Body of pancreas (tissue), 4 donors: ENCODE measurements at regions not wholly inside any gene's neighbourhood (a gene's known extent, or its start where the extent isn't known, plus 50 kb on each side); places are given as distances from the start of the nearest gene placed in this dataset.

Experiments used
- ATAC-seq: fragments of 150-250 bp; one replicate; pipeline ENCODE4 v1.9.1; 2016
- DNase-seq, 4 donors: peaks; one replicate each; pipeline ENCODE4 v3.0.0-alpha.2; 2019
- H3K27ac ChIP-seq, 4 donors: fragments of 200-600 bp; sonication (generic); 1 replicate in 3 of 4; 2 replicates in 1 of 4; pipeline versions ENCODE4 v1.5.1 to v1.6.1; 2016 to 2019; ENCODE audit warnings: mild to moderate bottlenecking in 1 of 4, mixed read lengths in 1 of 4, moderate library complexity in 1 of 4
- H3K27me3 ChIP-seq, 2 donors: fragments of 200-600 bp; sonication (generic); one replicate each; pipeline ENCODE4 v1.6.0; 2016; ENCODE audit warnings: mild to moderate bottlenecking in 1 of 2
- H3K36me3 ChIP-seq, 2 donors: fragments of 200-600 bp; sonication (generic); replicated peaks in 1 of 2; 2 replicates each; pipeline ENCODE4 v1.5.1; 2016; ENCODE audit warnings: low read depth in 2 of 2; ENCODE audit not compliant: insufficient read depth in 1 of 2
- H3K4me1 ChIP-seq: fragments of 200-600 bp; sonication (generic); one replicate; pipeline ENCODE4 v1.6.0; 2016
- H3K4me3 ChIP-seq, 2 donors: fragments of 200-600 bp; sonication (generic); 1 replicate in 1 of 2; 2 replicates in 1 of 2; pipeline ENCODE4 v1.5.1; 2016 to 2019
- H3K9me3 ChIP-seq, 3 donors: fragments of 200-600 bp; sonication (generic); 1 replicate in 2 of 3; 2 replicates in 1 of 3; pipeline ENCODE4 v1.5.1; 2016
- POLR2A ChIP-seq, 3 donors: fragments of 450-650 bp; IDR thresholded peaks; one replicate each; pipeline ENCODE4 v1.6.1; 2016; ENCODE audit warnings: antibody characterized with exemption in 3 of 3, mild to moderate bottlenecking in 2 of 3
- WGBS, 2 donors: methylation state at CpG; one replicate each; pipeline ENCODE4 v1.1.5; 2017; 5-methylcytosine and 5-hydroxymethylcytosine counted together
- intact Hi-C: fragments of 100-400 bp; cut with DNase I; formaldehyde crosslinking; loops from one replicate; pipeline ENCODE4 v1.15.1; 2023
- TF ChIP-seq, protein P1 (sequence below), 7 experiments: fragments of 450-650 bp in 4 of 7; fragments of 200-600 bp in 3 of 7; sonication (generic) in 3 of 7; IDR thresholded peaks; one replicate each; pipeline ENCODE4 v1.5.1; 2016 to 2019; ENCODE audit warnings: antibody characterized with exemption in 7 of 7

DNA sequence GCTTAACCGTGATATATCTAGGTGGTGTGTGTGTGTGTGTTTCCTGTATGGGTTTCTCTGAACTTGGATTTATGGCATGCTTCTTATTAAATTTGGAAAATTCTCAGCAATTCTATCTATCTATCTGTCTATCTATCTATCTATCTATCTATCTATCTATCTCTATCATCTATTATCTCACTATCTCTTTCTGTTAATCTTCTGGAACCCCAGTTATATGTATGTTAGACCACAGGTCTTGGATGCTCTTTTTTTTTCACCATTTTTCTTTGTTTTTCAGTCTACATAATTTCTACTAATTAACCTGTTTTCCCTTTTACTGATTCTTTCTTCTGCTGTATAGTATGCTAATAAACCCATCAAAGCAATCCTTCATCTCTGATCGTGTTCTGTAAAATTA lies 538.0 kb downstream of the PTPRU start:
- 80 to 87% methylated on average over 2 of the region's 2 CpGs for WGBS, 2 donors
- ATAC-seq: no peak

DNA sequence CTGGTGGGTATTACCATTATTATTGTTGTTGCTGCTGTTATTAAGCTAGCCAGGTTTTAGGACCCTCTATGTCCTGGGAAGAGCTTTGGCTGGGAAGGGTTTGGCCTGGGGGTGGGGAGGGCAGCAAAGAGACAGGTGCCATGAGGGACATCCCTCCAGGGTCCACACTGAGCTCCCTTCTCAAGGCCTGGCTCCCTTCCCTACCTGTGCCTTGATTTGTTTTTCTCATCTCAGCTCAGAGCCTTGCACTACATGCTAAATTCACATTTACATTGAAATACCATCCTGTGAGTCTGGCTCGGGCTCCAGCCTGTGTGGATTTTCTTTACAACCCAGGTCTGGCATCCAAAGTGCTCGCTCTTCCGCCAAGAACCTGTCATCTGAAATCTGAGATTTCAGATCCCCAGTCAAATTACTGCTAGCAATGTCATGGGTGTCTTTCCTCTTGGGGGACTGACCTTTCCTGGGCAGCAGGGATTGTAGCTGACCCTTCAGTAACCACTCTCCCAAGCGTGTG lies 536.3 kb downstream of the PTPRU start:
- WGBS, 2 donors: 45 to 60% methylated on average over 4 of the region's 4 CpGs
- Histone ChIP-seq H3K4me1 (no peaks in the 10 kb centered on the region), H3K27me3 (no peaks in the 10 kb centered on the region), H3K4me3 (no peak overlapping the region), H3K27ac (no peak overlapping the region), H3K36me3 (no peaks in the 10 kb centered on the region), H3K9me3 (no peaks in the 10 kb centered on the region)
- intact Hi-C loops: no loop called here
- DNase-seq (no peak), ATAC-seq (no peak)
- TF ChIP-seq, protein P1, sequence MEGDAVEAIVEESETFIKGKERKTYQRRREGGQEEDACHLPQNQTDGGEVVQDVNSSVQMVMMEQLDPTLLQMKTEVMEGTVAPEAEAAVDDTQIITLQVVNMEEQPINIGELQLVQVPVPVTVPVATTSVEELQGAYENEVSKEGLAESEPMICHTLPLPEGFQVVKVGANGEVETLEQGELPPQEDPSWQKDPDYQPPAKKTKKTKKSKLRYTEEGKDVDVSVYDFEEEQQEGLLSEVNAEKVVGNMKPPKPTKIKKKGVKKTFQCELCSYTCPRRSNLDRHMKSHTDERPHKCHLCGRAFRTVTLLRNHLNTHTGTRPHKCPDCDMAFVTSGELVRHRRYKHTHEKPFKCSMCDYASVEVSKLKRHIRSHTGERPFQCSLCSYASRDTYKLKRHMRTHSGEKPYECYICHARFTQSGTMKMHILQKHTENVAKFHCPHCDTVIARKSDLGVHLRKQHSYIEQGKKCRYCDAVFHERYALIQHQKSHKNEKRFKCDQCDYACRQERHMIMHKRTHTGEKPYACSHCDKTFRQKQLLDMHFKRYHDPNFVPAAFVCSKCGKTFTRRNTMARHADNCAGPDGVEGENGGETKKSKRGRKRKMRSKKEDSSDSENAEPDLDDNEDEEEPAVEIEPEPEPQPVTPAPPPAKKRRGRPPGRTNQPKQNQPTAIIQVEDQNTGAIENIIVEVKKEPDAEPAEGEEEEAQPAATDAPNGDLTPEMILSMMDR (IDR thresholded peaks at IDR 0.05): no peak
- no peak for TF ChIP-seq POLR2A (IDR thresholded peaks at IDR 0.05)

More for the DNA sequence above, 538.0 kb downstream of the PTPRU start:
- no peak for DNase-seq
- Histone ChIP-seq H3K9me3 (no peaks in the 10 kb centered on the region), H3K4me1 (no peaks in the 10 kb centered on the region), H3K27ac (no peak overlapping the region), H3K27me3 (no peaks in the 10 kb centered on the region), H3K4me3 (no peak overlapping the region), H3K36me3 (no peaks in the 10 kb centered on the region)
- intact Hi-C loops: no loop called here
- TF ChIP-seq, protein P1 (IDR thresholded peaks at IDR 0.05): no peak
- TF ChIP-seq POLR2A (IDR thresholded peaks at IDR 0.05): no peak

DNA sequence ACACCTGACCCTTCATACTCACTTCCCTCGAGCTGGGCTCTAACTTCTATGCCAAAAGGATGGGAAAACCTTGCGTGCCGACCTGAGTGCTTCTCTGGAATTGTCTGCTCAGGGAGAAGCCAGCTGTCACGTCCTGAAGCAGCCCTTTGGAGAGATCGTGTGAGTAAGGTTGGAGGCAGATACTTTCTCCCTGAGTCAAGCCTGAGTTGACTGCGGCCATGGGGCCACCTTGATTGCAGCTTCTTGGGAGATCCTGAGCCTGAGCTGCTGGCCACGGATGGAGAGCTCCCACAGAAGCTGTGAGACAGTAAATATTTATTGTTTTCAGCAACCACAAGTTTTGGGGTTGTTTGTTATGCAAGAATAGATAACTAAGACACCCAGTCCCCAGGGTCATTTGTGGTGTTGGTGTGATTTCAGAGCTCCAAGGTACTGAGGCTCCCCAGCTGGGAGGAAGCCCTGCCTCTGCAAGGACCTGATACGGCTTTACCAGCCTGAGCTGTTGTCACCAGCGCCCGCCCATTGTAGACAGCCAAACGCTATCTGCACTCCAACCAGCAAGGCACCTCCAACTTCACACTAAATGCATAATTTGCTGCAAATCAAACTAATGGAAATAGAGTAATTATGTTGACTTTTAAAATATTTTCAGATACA lies 531.6 kb downstream of the PTPRU start:
- DNase-seq (no peak), ATAC-seq (no peak)
- no peak for TF ChIP-seq POLR2A (IDR thresholded peaks at IDR 0.05)
- TF ChIP-seq, protein P1 (IDR thresholded peaks at IDR 0.05): no peak
- H3K27ac ChIP-seq: no peak overlapping the region
- H3K4me3 ChIP-seq: no peak overlapping the region
- no peaks in the 10 kb centered on the region for H3K27me3 ChIP-seq
- H3K4me1 ChIP-seq: no peaks in the 10 kb centered on the region
- no peaks in the 10 kb centered on the region for H3K36me3 ChIP-seq
- intact Hi-C loops: no loop called here
- WGBS, 2 donors: 35 to 40% methylated on average over 11 of the region's 11 CpGs
- H3K9me3 ChIP-seq: peaks cover 0 to 6% (median 0%) of the 10 kb centered on the region in 3 donors

DNA sequence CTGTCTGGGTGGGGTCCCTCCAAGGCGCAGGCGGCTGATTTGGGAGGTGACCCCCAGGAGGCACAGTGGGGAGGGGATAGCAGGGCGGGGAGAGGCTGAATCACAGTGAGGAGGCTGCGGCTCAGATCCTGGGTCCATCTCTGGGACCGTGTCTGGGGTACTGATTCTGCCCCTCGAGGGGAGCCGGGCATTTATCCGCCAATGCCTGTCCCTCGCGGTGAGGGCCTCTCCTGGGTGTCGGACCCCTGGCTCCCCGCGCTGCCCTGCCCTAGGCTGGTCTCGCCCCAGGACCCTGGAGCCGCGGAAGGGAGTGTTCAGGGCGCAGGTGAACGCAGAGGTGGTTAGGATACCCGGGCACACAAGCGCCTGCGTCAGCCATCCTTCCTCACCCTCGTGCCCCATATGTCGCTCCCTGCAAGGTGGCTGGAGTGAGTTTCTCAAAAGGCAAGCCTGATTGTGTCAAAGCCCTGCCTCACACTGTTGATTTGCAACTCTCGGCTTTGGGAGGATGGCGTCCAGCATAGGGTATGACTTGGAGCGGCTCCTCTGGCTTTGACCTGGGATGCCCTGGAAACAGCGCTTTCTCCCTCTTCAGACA lies 530.9 kb downstream of the PTPRU start:
- no peak for ATAC-seq
- no peaks in the 10 kb centered on the region for H3K27me3 ChIP-seq
- no peaks in the 10 kb centered on the region for H3K36me3 ChIP-seq
- no peak for TF ChIP-seq POLR2A (IDR thresholded peaks at IDR 0.05)
- TF ChIP-seq, protein P1 (IDR thresholded peaks at IDR 0.05): no peak
- 55 to 62% methylated on average over 26 to 27 of the region's 27 CpGs for WGBS, 2 donors
- peaks cover 0 to 6% (median 0%) of the 10 kb centered on the region in 3 donors for H3K9me3 ChIP-seq
- DNase-seq: no peak
- H3K27ac ChIP-seq: no peak overlapping the region
- intact Hi-C loops: no loop called here
- H3K4me3 ChIP-seq: no peak overlapping the region
- H3K4me1 ChIP-seq: no peaks in the 10 kb centered on the region
